ENCODE measurements at regions not wholly inside any gene's neighbourhood (a gene's known extent, or its start where the extent isn't known, plus 50 kb on each side); places are given as distances from the start of the nearest gene placed in this dataset.

GRCh38 chr15:87576486-87577176 is 679.9 kb downstream of the NTRK3 start:
- no peak for DNase-seq (ENCODE audit: low read depth)
- no peak overlapping the region for H3K4me3 ChIP-seq (ENCODE audit: low read depth, low read length)
- no peak for TF ChIP-seq CTCF (IDR thresholded peaks at IDR 0.05; ENCODE audit: insufficient read depth, low read length)

- no peak overlapping the region for H3K4me3 ChIP-seq (ENCODE audit: low read depth, low read length)
- TF ChIP-seq CTCF (IDR thresholded peaks at IDR 0.05; ENCODE audit: insufficient read depth, low read length), result no peak
- DNase-seq (ENCODE audit: low read depth), result no peak
Measured at GRCh38 chr15:87575896-87576473, 680.6 kb downstream of the NTRK3 start.

- no peak for TF ChIP-seq CTCF (IDR thresholded peaks at IDR 0.05; ENCODE audit: insufficient read depth, low read length)
- H3K4me3 ChIP-seq (ENCODE audit: low read depth, low read length), result no peak overlapping the region
- DNase-seq (ENCODE audit: low read depth), result no peak
Measured at GRCh38 chr15:87573534-87573933, 683.0 kb downstream of the NTRK3 start.

GRCh38 chr15:87573039-87573438 is 683.5 kb downstream of the NTRK3 start:
- TF ChIP-seq CTCF (IDR thresholded peaks at IDR 0.05; ENCODE audit: insufficient read depth, low read length), result no peak
- no peak for DNase-seq (ENCODE audit: low read depth)
- no peak overlapping the region for H3K4me3 ChIP-seq (ENCODE audit: low read depth, low read length)

GRCh38 chr15:87572381-87572910 is 684.1 kb downstream of the NTRK3 start:
- H3K4me3 ChIP-seq (ENCODE audit: low read depth, low read length), result no peak overlapping the region
- DNase-seq (ENCODE audit: low read depth), result no peak
- no peak for TF ChIP-seq CTCF (IDR thresholded peaks at IDR 0.05; ENCODE audit: insufficient read depth, low read length)

GRCh38 chr15:87570206-87570605 is 686.3 kb downstream of the NTRK3 start:
- no peak overlapping the region for H3K4me3 ChIP-seq (ENCODE audit: low read depth, low read length)
- DNase-seq (ENCODE audit: low read depth), result peak; percentile 37
- TF ChIP-seq CTCF (IDR thresholded peaks at IDR 0.05; ENCODE audit: insufficient read depth, low read length), result no peak

Data from fibroblast of the aortic adventitia (primary cell).